GM12873 (cell line): ENCODE measurements at regions not wholly inside any gene's neighbourhood (a gene's known extent, or its start where the extent isn't known, plus 50 kb on each side); places are given as distances from the start of the nearest gene placed in this dataset.

Experiments used
- TF ChIP-seq, protein P1 (sequence below): IDR thresholded peaks from 2 replicates; pipeline ENCODE4 v1.5.1; 2012; ENCODE audit warnings: low read depth, mild to moderate bottlenecking, moderate library complexity, low read length, control low read depth; ENCODE audit not compliant: insufficient read depth; ENCODE audit errors: missing control alignments

GRCh38 chr17:53409588-53409987 lies 413.1 kb upstream of the KIF2B start:
- TF ChIP-seq, protein P1, sequence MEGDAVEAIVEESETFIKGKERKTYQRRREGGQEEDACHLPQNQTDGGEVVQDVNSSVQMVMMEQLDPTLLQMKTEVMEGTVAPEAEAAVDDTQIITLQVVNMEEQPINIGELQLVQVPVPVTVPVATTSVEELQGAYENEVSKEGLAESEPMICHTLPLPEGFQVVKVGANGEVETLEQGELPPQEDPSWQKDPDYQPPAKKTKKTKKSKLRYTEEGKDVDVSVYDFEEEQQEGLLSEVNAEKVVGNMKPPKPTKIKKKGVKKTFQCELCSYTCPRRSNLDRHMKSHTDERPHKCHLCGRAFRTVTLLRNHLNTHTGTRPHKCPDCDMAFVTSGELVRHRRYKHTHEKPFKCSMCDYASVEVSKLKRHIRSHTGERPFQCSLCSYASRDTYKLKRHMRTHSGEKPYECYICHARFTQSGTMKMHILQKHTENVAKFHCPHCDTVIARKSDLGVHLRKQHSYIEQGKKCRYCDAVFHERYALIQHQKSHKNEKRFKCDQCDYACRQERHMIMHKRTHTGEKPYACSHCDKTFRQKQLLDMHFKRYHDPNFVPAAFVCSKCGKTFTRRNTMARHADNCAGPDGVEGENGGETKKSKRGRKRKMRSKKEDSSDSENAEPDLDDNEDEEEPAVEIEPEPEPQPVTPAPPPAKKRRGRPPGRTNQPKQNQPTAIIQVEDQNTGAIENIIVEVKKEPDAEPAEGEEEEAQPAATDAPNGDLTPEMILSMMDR = no peak

GRCh38 chr17:53406907-53407306 lies 415.8 kb upstream of the KIF2B start:
- TF ChIP-seq, protein P1 = no peak

- TF ChIP-seq, protein P1 = no peak
Observed at GRCh38 chr17:53391197-53391596, 431.5 kb upstream of the KIF2B start.

DNA sequence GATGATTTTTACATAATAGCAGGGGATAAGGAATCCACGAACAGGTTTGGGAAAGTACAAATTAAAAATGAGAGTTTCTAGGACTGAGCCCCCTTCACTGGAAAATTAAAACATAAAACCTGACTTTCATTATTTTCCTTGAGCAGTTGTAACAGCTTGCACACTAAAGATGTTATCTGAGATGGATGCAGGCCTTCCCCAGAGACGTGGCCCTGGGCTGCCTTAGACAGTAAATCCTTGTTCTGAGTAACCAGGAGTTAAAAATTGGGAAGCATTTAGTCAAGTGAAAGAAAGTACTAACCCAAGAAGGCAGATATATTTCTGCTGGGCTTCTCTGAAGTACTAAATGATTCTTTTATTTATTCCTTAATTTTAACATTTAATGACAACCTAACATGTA lies 432.2 kb upstream of the KIF2B start:
- TF ChIP-seq, protein P1 = no peak

DNA sequence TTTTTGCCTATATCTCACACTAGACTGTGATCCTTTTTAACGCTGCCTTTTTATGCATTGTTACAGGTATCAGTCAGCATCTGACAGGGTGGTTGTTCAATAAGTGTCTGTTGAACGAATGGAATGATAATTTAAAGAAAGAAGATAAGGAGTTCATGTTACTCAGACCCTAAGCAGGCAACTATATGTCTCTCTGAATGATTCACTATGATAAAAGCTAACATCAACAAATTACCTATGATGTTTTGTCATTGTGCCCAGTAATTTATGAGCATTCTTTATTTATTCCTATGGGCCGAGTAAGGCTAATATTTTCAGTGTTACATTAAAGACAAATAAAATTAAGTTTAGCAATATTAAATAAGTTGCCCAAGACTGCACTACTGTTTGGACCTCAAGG lies 435.0 kb upstream of the KIF2B start:
- TF ChIP-seq, protein P1 = no peak

DNA sequence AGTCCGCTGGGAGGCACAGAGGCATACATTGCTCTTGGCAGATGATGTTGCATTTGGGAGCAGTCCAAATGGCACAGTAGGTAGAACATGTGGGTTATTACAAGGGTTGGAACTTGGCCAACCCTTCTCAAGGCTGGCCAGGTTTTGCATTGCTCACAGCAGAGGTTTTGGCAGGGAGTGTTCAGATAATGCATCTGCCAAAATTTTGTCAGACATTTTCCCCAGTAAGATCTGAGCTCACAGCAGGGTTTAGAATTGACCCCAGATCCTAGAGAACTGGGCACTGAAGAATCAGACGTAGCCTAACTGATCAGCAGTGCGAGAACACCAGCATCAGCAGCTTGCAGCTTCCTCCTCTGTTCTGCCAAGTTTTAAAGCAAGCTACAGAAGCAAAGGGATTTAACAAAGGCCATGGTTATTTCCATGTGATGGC lies 468.8 kb upstream of the KIF2B start:
- TF ChIP-seq, protein P1 = no peak

DNA sequence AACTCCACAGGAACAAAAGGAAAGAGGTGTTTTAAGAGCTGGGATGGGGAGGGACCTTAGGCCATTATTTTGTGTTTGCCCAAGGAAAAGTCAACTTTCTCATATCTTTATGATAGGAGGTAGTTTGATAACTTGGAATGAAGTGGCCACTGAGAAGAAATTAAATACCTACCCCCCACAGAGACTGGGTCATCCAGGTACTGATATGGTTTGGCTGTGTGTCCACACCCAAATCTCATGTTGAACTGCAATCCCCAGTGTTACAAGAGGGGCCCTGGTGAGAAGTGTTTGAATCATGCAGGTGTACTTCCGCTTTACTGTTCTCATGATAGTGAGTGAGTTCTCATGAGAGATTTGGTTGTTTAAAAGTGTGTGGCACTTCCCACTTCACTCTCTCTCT lies 477.9 kb upstream of the KIF2B start:
- TF ChIP-seq, protein P1 = no peak
